GM21360 (cell line): ENCODE measurements at regions not wholly inside any gene's neighbourhood (a gene's known extent, or its start where the extent isn't known, plus 50 kb on each side); places are given as distances from the start of the nearest gene placed in this dataset.
"Not testable (repeated sequence)": the region's sequence is repeated elsewhere in the genome, so short reads cannot be mapped to it uniquely, and the experiment has no call there.

Source experiments
- ATAC-seq: cut with Tn5 transposase; IDR thresholded peaks from one replicate; pipeline ENCODE4 v1.9.1; 2021; ENCODE audit warnings: mild to moderate bottlenecking, moderate library complexity; ENCODE audit not compliant: unreplicated experiment

GRCh38 chr18:2144811-2145210 lies 426.5 kb downstream of the METTL4 start:
- no peak for ATAC-seq

- no peak for ATAC-seq
Observed at GRCh38 chr18:2146092-2146491, 425.2 kb downstream of the METTL4 start.

GRCh38 chr18:2146754-2147153 lies 424.6 kb downstream of the METTL4 start:
- no peak for ATAC-seq

- no peak for ATAC-seq
Observed at GRCh38 chr18:2147476-2148230, 423.7 kb downstream of the METTL4 start.

GRCh38 chr18:2148823-2149222 lies 422.5 kb downstream of the METTL4 start:
- ATAC-seq: no peak

- no peak for ATAC-seq
Observed at GRCh38 chr18:2150566-2150965, 420.7 kb downstream of the METTL4 start.

GRCh38 chr18:2154278-2154677 lies 417.0 kb downstream of the METTL4 start:
- ATAC-seq: no peak

- ATAC-seq: no peak
Observed at GRCh38 chr18:2164644-2165550, 406.4 kb downstream of the METTL4 start.

- ATAC-seq: not testable (repeated sequence)
Observed at GRCh38 chr18:2166876-2167275, 404.4 kb downstream of the METTL4 start.

GRCh38 chr18:2168022-2168421 lies 403.3 kb downstream of the METTL4 start:
- ATAC-seq: no peak

GRCh38 chr18:2169656-2170055 lies 401.6 kb downstream of the METTL4 start:
- ATAC-seq: no peak

- no peak for ATAC-seq
Observed at GRCh38 chr18:2171840-2172625, 399.3 kb downstream of the METTL4 start.

- no peak for ATAC-seq
Observed at GRCh38 chr18:2172881-2173280, 398.4 kb downstream of the METTL4 start.

GRCh38 chr18:2173486-2173885 lies 397.8 kb downstream of the METTL4 start:
- ATAC-seq: no peak

- ATAC-seq: no peak
Observed at GRCh38 chr18:2178036-2178435, 393.3 kb downstream of the METTL4 start.

- ATAC-seq: no peak
Observed at GRCh38 chr18:2179498-2180183, 391.7 kb downstream of the METTL4 start.

GRCh38 chr18:2180586-2180985 lies 390.7 kb downstream of the METTL4 start:
- ATAC-seq: no peak

GRCh38 chr18:2183432-2183831 lies 387.9 kb downstream of the METTL4 start:
- ATAC-seq: no peak

GRCh38 chr18:2186967-2187366 lies 384.3 kb downstream of the METTL4 start:
- ATAC-seq: no peak

- ATAC-seq: no peak
Observed at GRCh38 chr18:2188258-2188657, 383.0 kb downstream of the METTL4 start.
